Mesendoderm (in vitro differentiated cells): ENCODE measurements at regions not wholly inside any gene's neighbourhood (a gene's known extent, or its start where the extent isn't known, plus 50 kb on each side); places are given as distances from the start of the nearest gene placed in this dataset.

Experiments
- DNase-seq: peaks from one replicate; pipeline ENCODE4 v3.0.0; 2013
- H2AK5ac ChIP-seq: 2 replicates; pipeline ENCODE4 v1.6.1; 2013; ENCODE audit warnings: low read length, inconsistent platforms
- H2BK120ac ChIP-seq: 2 replicates; pipeline ENCODE4 v1.6.1; 2013; ENCODE audit warnings: low read depth, mild to moderate bottlenecking, low read length, moderate library complexity, mixed read lengths
- H2BK15ac ChIP-seq: replicated peaks from 2 replicates; pipeline ENCODE4 v1.6.1; 2013; ENCODE audit warnings: low read depth, mild to moderate bottlenecking, moderate library complexity
- H2BK5ac ChIP-seq: 2 replicates; pipeline ENCODE4 v1.6.1; 2013; ENCODE audit warnings: low read length, inconsistent platforms
- H3K18ac ChIP-seq: 2 replicates; pipeline ENCODE4 v1.6.1; 2013; ENCODE audit warnings: mild to moderate bottlenecking, low read length, mixed read lengths
- H3K23ac ChIP-seq: one replicate; pipeline ENCODE4 v1.6.1; 2013; ENCODE audit warnings: low read length
- H3K27ac ChIP-seq: 2 replicates; pipeline ENCODE4 v1.5.1; 2013; ENCODE audit warnings: low read depth, mild to moderate bottlenecking, inconsistent platforms, low read length, moderate library complexity
- H3K27me3 ChIP-seq: 2 replicates; pipeline ENCODE4 v1.6.1; 2013; ENCODE audit warnings: low read length, control low read depth, mild to moderate bottlenecking, inconsistent platforms; ENCODE audit not compliant: insufficient read depth, poor library complexity
- H3K36me3 ChIP-seq: 2 replicates; pipeline ENCODE4 v1.6.1; 2013; ENCODE audit warnings: low read length, inconsistent platforms; ENCODE audit not compliant: control insufficient read depth, insufficient read depth
- H3K4ac ChIP-seq: one replicate; pipeline ENCODE4 v1.6.1; 2013; ENCODE audit warnings: low read depth, mild to moderate bottlenecking, low read length, moderate library complexity
- H3K4me1 ChIP-seq: 2 replicates; pipeline ENCODE4 v1.6.1; 2013; ENCODE audit warnings: low read depth, low read length, inconsistent platforms; ENCODE audit not compliant: control insufficient read depth
- H3K4me2 ChIP-seq: 2 replicates; pipeline ENCODE4 v1.6.1; 2013; ENCODE audit warnings: low read length
- H3K4me3 ChIP-seq: 2 replicates; pipeline ENCODE4 v1.5.1; 2013; ENCODE audit warnings: mild to moderate bottlenecking, low read length
- H3K56ac ChIP-seq: one replicate; pipeline ENCODE4 v1.6.1; 2013; ENCODE audit warnings: low read length
- H3K79me1 ChIP-seq: 2 replicates; pipeline ENCODE4 v1.6.1; 2013; ENCODE audit warnings: low read length, inconsistent platforms
- H3K79me2 ChIP-seq: 2 replicates; pipeline ENCODE4 v1.6.1; 2013; ENCODE audit warnings: mild to moderate bottlenecking, low read length; ENCODE audit not compliant: control insufficient read depth, insufficient read depth
- H3K9ac ChIP-seq: 2 replicates; pipeline ENCODE4 v1.6.1; 2013; ENCODE audit warnings: low read length, inconsistent platforms
- H4K5ac ChIP-seq: one replicate; pipeline ENCODE4 v1.6.1; 2013; ENCODE audit warnings: low read length
- H4K8ac ChIP-seq: one replicate; pipeline ENCODE4 v1.6.1; 2013; ENCODE audit warnings: low read depth, mild to moderate bottlenecking, control low read depth, low read length, moderate library complexity
- WGBS: extraction: QIAGEN DNeasy Blood & Tissue Kit; methylation state at CpG from one replicate; pipeline ENCODE4 v1.1.7; 2013; ENCODE audit warnings: low lambda C conversion rate, missing lambda C conversion rate; ENCODE audit not compliant: insufficient coverage; ENCODE audit errors: extremely low coverage; 5-methylcytosine and 5-hydroxymethylcytosine counted together

GRCh38 chrX:97843200-97843811 is 959.6 kb downstream of the RPA4 start:
- Histone ChIP-seq H2AK5ac (no peak overlapping the region), H3K56ac (no peak overlapping the region), H2BK15ac (no peak overlapping the region), H3K79me2 (no peaks in the 10 kb centered on the region), H3K79me1 (no peaks in the 10 kb centered on the region), H3K4me3 (no peak overlapping the region), H3K36me3 (no peaks in the 10 kb centered on the region), H3K4me1 (no peaks in the 10 kb centered on the region), H3K27me3 (no peaks in the 10 kb centered on the region), H3K18ac (no peak overlapping the region), H3K27ac (no peak overlapping the region), H4K5ac (no peak overlapping the region), H3K4me2 (no peak overlapping the region), H3K23ac (no peak overlapping the region), H2BK120ac (no peak overlapping the region), H3K4ac (no peak overlapping the region), H2BK5ac (no peak overlapping the region), H3K9ac (no peak overlapping the region), H4K8ac (no peak overlapping the region)
- WGBS, result no CpG with 5 or more reads among the region's 30 CpGs
- no peak for DNase-seq

- no peak overlapping the region for H3K56ac ChIP-seq
- H3K4ac ChIP-seq, result no peak overlapping the region
- no peak overlapping the region for H2AK5ac ChIP-seq
- H3K4me2 ChIP-seq, result no peak overlapping the region
- H2BK5ac ChIP-seq, result no peak overlapping the region
- WGBS, result 100% methylated on average over 3 of the region's 18 CpGs
- no peak overlapping the region for H3K9ac ChIP-seq
- no peak overlapping the region for H3K4me3 ChIP-seq
- no peak overlapping the region for H2BK15ac ChIP-seq
- no peak overlapping the region for H4K5ac ChIP-seq
- H4K8ac ChIP-seq, result no peak overlapping the region
- no peak overlapping the region for H2BK120ac ChIP-seq
- no peak overlapping the region for H3K18ac ChIP-seq
- DNase-seq, result no peak
- no peaks in the 10 kb centered on the region for H3K27me3 ChIP-seq
- no peaks in the 10 kb centered on the region for H3K4me1 ChIP-seq
- no peak overlapping the region for H3K27ac ChIP-seq
- no peaks in the 10 kb centered on the region for H3K36me3 ChIP-seq
- H3K79me1 ChIP-seq, result no peaks in the 10 kb centered on the region
- H3K79me2 ChIP-seq, result no peaks in the 10 kb centered on the region
- no peak overlapping the region for H3K23ac ChIP-seq
Measured at GRCh38 chrX:97844161-97844560, 960.5 kb downstream of the RPA4 start.

- no peak overlapping the region for H2BK120ac ChIP-seq
- no peaks in the 10 kb centered on the region for H3K36me3 ChIP-seq
- H3K79me2 ChIP-seq, result no peaks in the 10 kb centered on the region
- no peak overlapping the region for H3K27ac ChIP-seq
- WGBS, result no CpG with 5 or more reads among the region's 16 CpGs
- H3K9ac ChIP-seq, result no peak overlapping the region
- H4K8ac ChIP-seq, result no peak overlapping the region
- no peak for DNase-seq
- no peak overlapping the region for H3K4me2 ChIP-seq
- no peak overlapping the region for H2AK5ac ChIP-seq
- no peak overlapping the region for H3K4ac ChIP-seq
- H4K5ac ChIP-seq, result no peak overlapping the region
- H3K23ac ChIP-seq, result no peak overlapping the region
- no peak overlapping the region for H2BK15ac ChIP-seq
- no peak overlapping the region for H2BK5ac ChIP-seq
- H3K4me3 ChIP-seq, result no peak overlapping the region
- no peaks in the 10 kb centered on the region for H3K4me1 ChIP-seq
- no peaks in the 10 kb centered on the region for H3K79me1 ChIP-seq
- H3K27me3 ChIP-seq, result no peaks in the 10 kb centered on the region
- H3K56ac ChIP-seq, result no peak overlapping the region
- no peak overlapping the region for H3K18ac ChIP-seq
Measured at GRCh38 chrX:97844943-97845342, 961.2 kb downstream of the RPA4 start.

GRCh38 chrX:97845451-97845850 is 961.7 kb downstream of the RPA4 start:
- no peak for DNase-seq
- Histone ChIP-seq H2BK120ac (no peak overlapping the region), H3K4me3 (no peak overlapping the region), H3K79me2 (no peaks in the 10 kb centered on the region), H3K56ac (no peak overlapping the region), H3K27me3 (no peaks in the 10 kb centered on the region), H3K27ac (no peak overlapping the region), H3K79me1 (no peaks in the 10 kb centered on the region), H3K18ac (no peak overlapping the region), H3K9ac (no peak overlapping the region), H3K4me1 (no peaks in the 10 kb centered on the region), H2AK5ac (no peak overlapping the region), H4K5ac (no peak overlapping the region), H4K8ac (no peak overlapping the region), H3K4me2 (no peak overlapping the region), H3K36me3 (no peaks in the 10 kb centered on the region), H2BK15ac (no peak overlapping the region), H2BK5ac (no peak overlapping the region), H3K4ac (no peak overlapping the region), H3K23ac (no peak overlapping the region)
- no CpG with 5 or more reads among the region's 18 CpGs for WGBS

GRCh38 chrX:97846228-97846627 is 962.5 kb downstream of the RPA4 start:
- Histone ChIP-seq H3K23ac (no peak overlapping the region), H3K4me2 (no peak overlapping the region), H2BK5ac (no peak overlapping the region), H3K36me3 (no peaks in the 10 kb centered on the region), H4K8ac (no peak overlapping the region), H2BK120ac (no peak overlapping the region), H3K18ac (no peak overlapping the region), H3K56ac (no peak overlapping the region), H3K4me1 (no peaks in the 10 kb centered on the region), H3K4ac (no peak overlapping the region), H3K27ac (no peak overlapping the region), H3K27me3 (no peaks in the 10 kb centered on the region), H3K79me1 (no peaks in the 10 kb centered on the region), H2BK15ac (no peak overlapping the region), H3K9ac (no peak overlapping the region), H2AK5ac (no peak overlapping the region), H3K4me3 (no peak overlapping the region), H3K79me2 (no peaks in the 10 kb centered on the region), H4K5ac (no peak overlapping the region)
- WGBS, result no CpG with 5 or more reads among the region's 12 CpGs
- DNase-seq, result no peak

- Histone ChIP-seq H2BK120ac (no peak overlapping the region), H3K79me2 (no peaks in the 10 kb centered on the region), H3K4me1 (no peaks in the 10 kb centered on the region), H3K27ac (no peak overlapping the region), H3K27me3 (no peaks in the 10 kb centered on the region), H2BK15ac (no peak overlapping the region), H4K8ac (no peak overlapping the region), H3K4ac (no peak overlapping the region), H3K18ac (no peak overlapping the region), H3K79me1 (no peaks in the 10 kb centered on the region), H2AK5ac (no peak overlapping the region), H3K56ac (no peak overlapping the region), H3K4me2 (no peak overlapping the region), H3K9ac (no peak overlapping the region), H4K5ac (no peak overlapping the region), H3K4me3 (no peak overlapping the region), H3K36me3 (no peaks in the 10 kb centered on the region), H3K23ac (no peak overlapping the region), H2BK5ac (no peak overlapping the region)
- WGBS, result no CpG with 5 or more reads among the region's 25 CpGs
- DNase-seq, result no peak
Measured at GRCh38 chrX:97846718-97847237, 963.1 kb downstream of the RPA4 start.
